IMR-90 (cell line): ENCODE measurements at regions not wholly inside any gene's neighbourhood (a gene's known extent, or its start where the extent isn't known, plus 50 kb on each side); places are given as distances from the start of the nearest gene placed in this dataset.

ENCODE experiments used
- ATAC-seq: fragments of 200-7000 bp; cut with Tn5 transposase; 2 replicates; pipeline ENCODE4 v1.9.1; 2020; ENCODE audit warnings: low read depth, mild to moderate bottlenecking, moderate library complexity
- BruUV-seq: library from RNA; stranded (reverse); fragments of 400-500 nt; replicated peaks from 2 replicates; lab custom pipeline; 2021; lab: Mats Ljungman, UMichigan
- CTCF ChIA-PET: fragments of 300-600 bp; formaldehyde crosslinking; extraction: SDS; loops from one replicate; lab custom pipeline; 2021; ENCODE audit warnings: antibody characterized with exemption; lab: Yijun Ruan, JAX
- POLR2A ChIA-PET: fragments of 300-600 bp; sonication (Branson Sonifier 250); formaldehyde crosslinking; loops from one replicate; lab custom pipeline; 2022; ENCODE audit warnings: antibody characterized with exemption; ENCODE audit not compliant: unreplicated experiment; lab: Charles Lee
- DNase-seq: peaks from one replicate; pipeline ENCODE4 v3.0.0; 2013
- H2AFZ ChIP-seq: replicated peaks from 2 replicates; pipeline ENCODE3; 2013; ENCODE audit warnings: low read length, mild to moderate bottlenecking; ENCODE audit not compliant: poor library complexity
- H2AK5ac ChIP-seq: 2 replicates; pipeline ENCODE4 v1.6.1; 2013; ENCODE audit warnings: low read depth, low read length, inconsistent platforms
- H2AK9ac ChIP-seq: replicated peaks from 2 replicates; pipeline ENCODE3; 2013; ENCODE audit warnings: mild to moderate bottlenecking, low read depth, low read length, moderate library complexity; ENCODE audit not compliant: poor library complexity
- H2BK120ac ChIP-seq: 2 replicates; pipeline ENCODE4 v1.6.1; 2013; ENCODE audit warnings: low read depth, low read length, inconsistent platforms
- H2BK15ac ChIP-seq: 3 replicates; pipeline ENCODE4 v1.6.1; 2013; ENCODE audit warnings: low read depth, low read length, inconsistent platforms
- H2BK20ac ChIP-seq: 2 replicates; pipeline ENCODE4 v1.6.1; 2013; ENCODE audit warnings: low read depth, mild to moderate bottlenecking, inconsistent platforms, low read length, moderate library complexity
- H2BK5ac ChIP-seq: 2 replicates; pipeline ENCODE4 v1.6.1; 2013; ENCODE audit warnings: mild to moderate bottlenecking, low read depth, low read length, inconsistent platforms; ENCODE audit not compliant: poor library complexity, severe bottlenecking
- H3K14ac ChIP-seq: replicated peaks from 2 replicates; pipeline ENCODE4 v1.6.1; 2013; ENCODE audit warnings: low read depth, low read length, inconsistent platforms
- H3K18ac ChIP-seq: 2 replicates; pipeline ENCODE4 v1.6.1; 2013; ENCODE audit warnings: low read depth, low read length, control low read depth
- H3K23ac ChIP-seq: 2 replicates; pipeline ENCODE4 v1.6.1; 2013; ENCODE audit warnings: low read depth, low read length, inconsistent platforms
- H3K27ac ChIP-seq: 2 replicates; pipeline ENCODE4 v1.5.1; 2013; ENCODE audit warnings: mild to moderate bottlenecking, control low read depth, low read length; ENCODE audit not compliant: insufficient read depth
- H3K27me3 ChIP-seq: 2 replicates; pipeline ENCODE4 v1.6.1; 2013; ENCODE audit warnings: low read length; ENCODE audit not compliant: control insufficient read depth, insufficient read depth
- H3K36me3 ChIP-seq: 2 replicates; pipeline ENCODE4 v1.6.1; 2013; ENCODE audit warnings: low read length, mixed read lengths; ENCODE audit not compliant: control insufficient read depth, insufficient read depth
- H3K4ac ChIP-seq: 2 replicates; pipeline ENCODE4 v1.6.1; 2013; ENCODE audit warnings: low read depth, low read length, inconsistent platforms
- H3K4me1 ChIP-seq: 2 replicates; pipeline ENCODE4 v1.6.1; 2013; ENCODE audit warnings: low read length, mixed read lengths; ENCODE audit not compliant: control insufficient read depth, insufficient read depth
- H3K4me2 ChIP-seq: 2 replicates; pipeline ENCODE4 v1.6.1; 2013; ENCODE audit warnings: low read depth, mild to moderate bottlenecking, control low read depth, low read length, moderate library complexity
- H3K4me3 ChIP-seq: 2 replicates; pipeline ENCODE4 v1.5.1; 2013; ENCODE audit warnings: low read depth, mild to moderate bottlenecking, control low read depth, low read length, moderate library complexity; ENCODE audit not compliant: insufficient read depth
- H3K56ac ChIP-seq: 2 replicates; pipeline ENCODE4 v1.6.1; 2013; ENCODE audit warnings: low read length, inconsistent platforms; ENCODE audit not compliant: insufficient read depth; ENCODE audit errors: extremely low read depth
- H3K79me1 ChIP-seq, 2 experiments: 2 replicates each; pipeline ENCODE4 v1.6.1; 2013; ENCODE audit warnings: low read length in 2 of 2, inconsistent platforms in 1 of 2, low read depth in 1 of 2
- H3K9ac ChIP-seq: 2 replicates; pipeline ENCODE4 v1.6.1; 2013; ENCODE audit warnings: low read depth, low read length, control low read depth
- H3K9me1 ChIP-seq: 2 replicates; pipeline ENCODE4 v1.6.1; 2013; ENCODE audit warnings: low read length, inconsistent platforms; ENCODE audit not compliant: insufficient read depth
- H3K9me3 ChIP-seq: 2 replicates; pipeline ENCODE4 v1.6.1; 2013; ENCODE audit warnings: low read length; ENCODE audit not compliant: control insufficient read depth, insufficient read depth
- H4K20me1 ChIP-seq: 2 replicates; pipeline ENCODE4 v1.6.1; 2013; ENCODE audit warnings: low read length, inconsistent platforms; ENCODE audit not compliant: insufficient read depth
- H4K5ac ChIP-seq: 2 replicates; pipeline ENCODE4 v1.6.1; 2013; ENCODE audit warnings: mild to moderate bottlenecking, low read depth, low read length, control low read depth
- H4K8ac ChIP-seq, 2 experiments: 2 replicates each; pipeline ENCODE4 v1.6.1; 2013; ENCODE audit warnings: low read depth in 2 of 2, low read length in 2 of 2, control low read depth in 1 of 2, inconsistent platforms in 1 of 2
- H4K91ac ChIP-seq: 2 replicates; pipeline ENCODE4 v1.6.1; 2013; ENCODE audit warnings: low read depth, low read length, inconsistent platforms; ENCODE audit not compliant: insufficient read depth
- BHLHE40 ChIP-seq: fragments of 150-350 bp; IDR thresholded peaks from 2 replicates; pipeline ENCODE4 v1.6.1; 2016; ENCODE audit warnings: mild to moderate bottlenecking, low read depth, low read length
- CEBPB ChIP-seq: IDR thresholded peaks from 2 replicates; pipeline ENCODE4 v1.6.1; 2012; ENCODE audit warnings: low read depth, low read length, improper control_type of control experiment
- CHD1 ChIP-seq: IDR thresholded peaks from 2 replicates; pipeline ENCODE4 v1.6.1; 2012; ENCODE audit warnings: low read depth, low read length, improper control_type of control experiment
- CTCF ChIP-seq: conservative IDR thresholded peaks from 2 replicates; pipeline ENCODE4 v1.5.1; 2012; ENCODE audit warnings: mild to moderate bottlenecking, low read depth, low read length, improper control_type of control experiment
- ELK1 ChIP-seq: fragments of 150-350 bp; IDR thresholded peaks from 2 replicates; pipeline ENCODE4 v1.6.1; 2016; ENCODE audit warnings: low read depth, mild to moderate bottlenecking, low read length, moderate library complexity, borderline replicate concordance
- FOS ChIP-seq: fragments of 150-350 bp; IDR thresholded peaks from 2 replicates; pipeline ENCODE4 v1.6.1; 2016; ENCODE audit warnings: low read depth, low read length
- MAFK ChIP-seq: IDR thresholded peaks from 2 replicates; pipeline ENCODE4 v1.6.1; 2012; ENCODE audit warnings: low read depth, low read length, improper control_type of control experiment
- MAZ ChIP-seq: IDR thresholded peaks from 2 replicates; pipeline ENCODE4 v1.6.1; 2012; ENCODE audit warnings: low read depth, mild to moderate bottlenecking, low read length, improper control_type of control experiment, moderate library complexity, borderline replicate concordance
- MXI1 ChIP-seq: IDR thresholded peaks from 2 replicates; pipeline ENCODE4 v1.6.1; 2012; ENCODE audit warnings: low read depth, mild to moderate bottlenecking, low read length, moderate library complexity, borderline replicate concordance
- NFE2L2 ChIP-seq: fragments of 150-350 bp; IDR thresholded peaks from 2 replicates; pipeline ENCODE4 v1.6.1; 2016; ENCODE audit warnings: low read depth, mild to moderate bottlenecking, low read length
- POLR2A ChIP-seq: IDR thresholded peaks from 2 replicates; pipeline ENCODE4 v1.6.1; 2012; ENCODE audit warnings: mild to moderate bottlenecking, low read depth, low read length
- RAD21 ChIP-seq: IDR thresholded peaks from 2 replicates; pipeline ENCODE4 v1.6.1; 2012; ENCODE audit warnings: low read length, improper control_type of control experiment
- RCOR1 ChIP-seq: IDR thresholded peaks from 2 replicates; pipeline ENCODE4 v1.6.1; 2012; ENCODE audit warnings: mild to moderate bottlenecking, low read length, improper control_type of control experiment; ENCODE audit not compliant: insufficient replicate concordance
- RFX5 ChIP-seq: IDR thresholded peaks from 2 replicates; pipeline ENCODE4 v1.8.0; 2012; ENCODE audit warnings: low read depth, mild to moderate bottlenecking, low read length, moderate library complexity
- SMC3 ChIP-seq: fragments of 150-350 bp; IDR thresholded peaks from 2 replicates; pipeline ENCODE4 v1.6.1; 2016; ENCODE audit warnings: low read depth, mild to moderate bottlenecking, antibody characterized with exemption, low read length, moderate library complexity
- USF2 ChIP-seq: fragments of 150-350 bp; IDR thresholded peaks from 2 replicates; pipeline ENCODE4 v1.6.1; 2017; ENCODE audit warnings: mild to moderate bottlenecking, antibody characterized with exemption, low read length, low read depth
- WGBS, 2 experiments: methylation state at CpG; one replicate each; pipeline versions ENCODE4 v1.1.5 to v1.1.7; 2013; ENCODE audit warnings: missing lambda C conversion rate in 2 of 2; ENCODE audit not compliant: insufficient read length in 1 of 2; ENCODE audit errors: extremely low coverage in 2 of 2; 5-methylcytosine and 5-hydroxymethylcytosine counted together
- dilution Hi-C: fragments of 300-500 bp; cut with HindIII; formaldehyde crosslinking; loops from one replicate; pipeline ENCODE4 v1.14.3; 2018; ENCODE audit warnings: low sequenced_read_pairs; ENCODE audit not compliant: unreplicated experiment
- in situ Hi-C: fragments of 300-500 bp; cut with MboI; formaldehyde crosslinking; loops from 3 replicates; pipeline ENCODE4 v1.14.3; 2019; ENCODE audit warnings: low sequenced_read_pairs, inconsistent platforms, mixed read lengths
- intact Hi-C: fragments of 100-400 bp; cut with micrococcal nuclease; formaldehyde crosslinking; loops from 2 replicates; pipeline ENCODE4 v1.10.0; 2022

- Histone ChIP-seq H2AK5ac (no peak overlapping the region), H3K4me2 (no peak overlapping the region), H3K27ac (no peak overlapping the region), H2BK120ac (no peak overlapping the region), H3K56ac (no peak overlapping the region), H3K23ac (no peak overlapping the region), H2BK20ac (no peak overlapping the region), H3K4ac (no peak overlapping the region), H3K79me1 (no peaks in the 10 kb centered on the region), H4K20me1 (no peaks in the 10 kb centered on the region), H3K14ac (no peak overlapping the region), H3K36me3 (no peaks in the 10 kb centered on the region), H2BK5ac (no peak overlapping the region), H3K9me3 (no peaks in the 10 kb centered on the region), H4K5ac (no peak overlapping the region), H2AK9ac (no peak overlapping the region), H3K9ac (no peak overlapping the region), H3K9me1 (no peaks in the 10 kb centered on the region), H2BK15ac (no peak overlapping the region), H4K91ac (no peak overlapping the region), H3K18ac (no peak overlapping the region), H3K4me1 (peaks cover 6% of the 10 kb centered on the region), H3K27me3 (no peaks in the 10 kb centered on the region), H2AFZ (no peak overlapping the region), H4K8ac (no peak overlapping the region), H3K4me3 (no peak overlapping the region)
- ChIA-PET CTCF (no interaction called here), POLR2A (no interaction called here)
- DNase-seq, result no peak
- BruUV-seq, result no TSS peak
- TF ChIP-seq POLR2A, result no peak
- TF ChIP-seq FOS, result no peak
- no peak for TF ChIP-seq CTCF
- no peak for TF ChIP-seq NFE2L2
- no peak for TF ChIP-seq MAFK
- TF ChIP-seq MAZ, result no peak
- no peak for TF ChIP-seq USF2
- no peak for TF ChIP-seq CEBPB
- TF ChIP-seq RAD21, result no peak
- TF ChIP-seq BHLHE40, result no peak
- TF ChIP-seq SMC3, result no peak
- no peak for TF ChIP-seq RCOR1
- TF ChIP-seq MXI1, result no peak
- no peak for TF ChIP-seq CHD1
- no peak for TF ChIP-seq RFX5
- TF ChIP-seq ELK1, result no peak
- in situ Hi-C loops (no loop called here), dilution Hi-C loops (no loop called here), intact Hi-C loops (loop anchor here (10.0 kb wide), 1 partner anchor 64 kb away; no protein-coding TSS in a partner anchor)
- no peak for ATAC-seq
- no CpG with 5 or more reads among the region's 1 CpG for WGBS, 2 experiments
Observed at GRCh38 chr7:81198766-81199165, 279.9 kb upstream of the SEMA3C start.
